Adipocyte (in vitro differentiated cells): ENCODE measurements at regions not wholly inside any gene's neighbourhood (a gene's known extent, or its start where the extent isn't known, plus 50 kb on each side); places are given as distances from the start of the nearest gene placed in this dataset.

Experiments used
- DNase-seq: peaks from one replicate; pipeline ENCODE4 v3.0.0-alpha.2; 2015; ENCODE audit warnings: low read depth
- H3K27me3 ChIP-seq: replicated peaks from 2 replicates; pipeline ENCODE4 v1.7.0; 2013; ENCODE audit warnings: mild to moderate bottlenecking, low read length, moderate library complexity; ENCODE audit not compliant: control insufficient read depth, insufficient read depth
- H3K36me3 ChIP-seq: 2 replicates; pipeline ENCODE4 v1.7.0; 2013; ENCODE audit warnings: low read length, mild to moderate bottlenecking, moderate library complexity; ENCODE audit not compliant: control insufficient read depth, insufficient read depth, severe bottlenecking
- H3K4me1 ChIP-seq: 2 replicates; pipeline ENCODE4 v1.7.0; 2013; ENCODE audit warnings: mild to moderate bottlenecking, low read length, moderate library complexity; ENCODE audit not compliant: control insufficient read depth, insufficient read depth
- H3K4me3 ChIP-seq: 2 replicates; pipeline ENCODE4 v1.7.0; 2013; ENCODE audit warnings: mild to moderate bottlenecking, low read length, moderate library complexity
- H3K9ac ChIP-seq: 2 replicates; pipeline ENCODE4 v1.7.0; 2013; ENCODE audit warnings: mild to moderate bottlenecking, low read length, moderate library complexity
- H3K9me3 ChIP-seq: 2 replicates; pipeline ENCODE4 v1.7.0; 2013; ENCODE audit warnings: mild to moderate bottlenecking, low read length, moderate library complexity; ENCODE audit not compliant: control insufficient read depth

GRCh38 chr20:19930426-19930825, 86.7 kb upstream of the NAA20 start:
- no peaks in the 10 kb centered on the region for H3K9me3 ChIP-seq
- no peak overlapping the region for H3K4me3 ChIP-seq
- no peaks in the 10 kb centered on the region for H3K36me3 ChIP-seq
- no peaks in the 10 kb centered on the region for H3K27me3 ChIP-seq
- no peak for DNase-seq
- H3K4me1 ChIP-seq, result peaks cover 31% of the 10 kb centered on the region
- no peak overlapping the region for H3K9ac ChIP-seq

GRCh38 chr20:19932170-19932667, 84.9 kb upstream of the NAA20 start:
- peaks cover 9% of the 10 kb centered on the region for H3K36me3 ChIP-seq
- H3K4me1 ChIP-seq, result peaks cover 39% of the 10 kb centered on the region
- peak overlapping the region; percentile 12 for H3K9ac ChIP-seq
- no peak overlapping the region for H3K4me3 ChIP-seq
- H3K9me3 ChIP-seq, result no peaks in the 10 kb centered on the region
- H3K27me3 ChIP-seq, result no peaks in the 10 kb centered on the region
- peak; percentile 68 for DNase-seq

- DNase-seq, result no peak
- Histone ChIP-seq H3K9ac (no peak overlapping the region), H3K9me3 (no peaks in the 10 kb centered on the region), H3K36me3 (peaks cover 9% of the 10 kb centered on the region), H3K27me3 (no peaks in the 10 kb centered on the region), H3K4me1 (peaks cover 29% of the 10 kb centered on the region), H3K4me3 (no peak overlapping the region)
These were observed 82.2 kb upstream of the NAA20 start for GRCh38 chr20:19934792-19935491.

- Histone ChIP-seq H3K9ac (no peak overlapping the region), H3K36me3 (peaks cover 14% of the 10 kb centered on the region)
- DNase-seq, result no peak
These were observed 81.3 kb upstream of the NAA20 start for GRCh38 chr20:19935842-19936241.

GRCh38 chr20:19936466-19937200, 80.5 kb upstream of the NAA20 start:
- Histone ChIP-seq H3K4me1 (peaks cover 38% of the 10 kb centered on the region), H3K4me3 (no peak overlapping the region), H3K9me3 (no peaks in the 10 kb centered on the region), H3K9ac (no peak overlapping the region), H3K27me3 (no peaks in the 10 kb centered on the region), H3K36me3 (peaks cover 22% of the 10 kb centered on the region)
- DNase-seq, result no peak

More at GRCh38 chr20:19935842-19936241, 81.3 kb upstream of the NAA20 start:
- Histone ChIP-seq H3K4me1 (peaks cover 32% of the 10 kb centered on the region), H3K4me3 (no peak overlapping the region), H3K9me3 (no peaks in the 10 kb centered on the region), H3K27me3 (no peaks in the 10 kb centered on the region)

GRCh38 chr20:19937218-19937617, 79.9 kb upstream of the NAA20 start:
- no peaks in the 10 kb centered on the region for H3K9me3 ChIP-seq
- no peak overlapping the region for H3K4me3 ChIP-seq
- peaks cover 33% of the 10 kb centered on the region for H3K4me1 ChIP-seq
- H3K27me3 ChIP-seq, result no peaks in the 10 kb centered on the region
- H3K9ac ChIP-seq, result no peak overlapping the region
- peaks cover 25% of the 10 kb centered on the region for H3K36me3 ChIP-seq
- no peak for DNase-seq

GRCh38 chr20:19937651-19938420, 79.3 kb upstream of the NAA20 start:
- no peak overlapping the region for H3K4me3 ChIP-seq
- no peaks in the 10 kb centered on the region for H3K27me3 ChIP-seq
- H3K4me1 ChIP-seq, result peaks cover 26% of the 10 kb centered on the region
- no peak overlapping the region for H3K9ac ChIP-seq
- H3K9me3 ChIP-seq, result no peaks in the 10 kb centered on the region
- peaks cover 25% of the 10 kb centered on the region for H3K36me3 ChIP-seq
- no peak for DNase-seq

- Histone ChIP-seq H3K36me3 (peaks cover 25% of the 10 kb centered on the region), H3K4me3 (no peak overlapping the region), H3K9me3 (no peaks in the 10 kb centered on the region), H3K9ac (no peak overlapping the region), H3K27me3 (no peaks in the 10 kb centered on the region), H3K4me1 (peaks cover 23% of the 10 kb centered on the region)
- no peak for DNase-seq
These were observed 78.6 kb upstream of the NAA20 start for GRCh38 chr20:19938421-19939090.

- Histone ChIP-seq H3K36me3 (peaks cover 20% of the 10 kb centered on the region), H3K9me3 (no peaks in the 10 kb centered on the region), H3K27me3 (no peaks in the 10 kb centered on the region), H3K9ac (no peak overlapping the region), H3K4me1 (peaks cover 24% of the 10 kb centered on the region), H3K4me3 (no peak overlapping the region)
- no peak for DNase-seq
These were observed 76.1 kb upstream of the NAA20 start for GRCh38 chr20:19940988-19941460.

GRCh38 chr20:19942611-19943010, 74.6 kb upstream of the NAA20 start:
- no peak for DNase-seq
- peaks cover 17% of the 10 kb centered on the region for H3K36me3 ChIP-seq
- peaks cover 21% of the 10 kb centered on the region for H3K4me1 ChIP-seq
- H3K27me3 ChIP-seq, result no peaks in the 10 kb centered on the region
- no peak overlapping the region for H3K4me3 ChIP-seq
- H3K9ac ChIP-seq, result no peak overlapping the region
- no peaks in the 10 kb centered on the region for H3K9me3 ChIP-seq
